Right ventricle myocardium inferior (tissue), 1 donor: ENCODE measurements at regions not wholly inside any gene's neighbourhood (a gene's known extent, or its start where the extent isn't known, plus 50 kb on each side); places are given as distances from the start of the nearest gene placed in this dataset.
"Not testable (repeated sequence)": the region's sequence is repeated elsewhere in the genome, so short reads cannot be mapped to it uniquely, and the experiment has no call there.

ENCODE experiments used
- ATAC-seq: fragments of 200-7000 bp; cut with Tn5 transposase; one replicate; pipeline ENCODE4 v1.9.1; 2020; ENCODE audit warnings: mild to moderate bottlenecking, moderate library complexity
- DNase-seq: peaks from one replicate; pipeline ENCODE4 v3.0.0; 2021; ENCODE audit errors: missing footprints
- intact Hi-C: fragments of 100-400 bp; cut with DNase I; formaldehyde crosslinking; loops from one replicate; pipeline ENCODE4 v1.11.0; 2022
- donor health status: DM: no; HTN: yes; CAD: no; lungs with severe emphysema.

DNA sequence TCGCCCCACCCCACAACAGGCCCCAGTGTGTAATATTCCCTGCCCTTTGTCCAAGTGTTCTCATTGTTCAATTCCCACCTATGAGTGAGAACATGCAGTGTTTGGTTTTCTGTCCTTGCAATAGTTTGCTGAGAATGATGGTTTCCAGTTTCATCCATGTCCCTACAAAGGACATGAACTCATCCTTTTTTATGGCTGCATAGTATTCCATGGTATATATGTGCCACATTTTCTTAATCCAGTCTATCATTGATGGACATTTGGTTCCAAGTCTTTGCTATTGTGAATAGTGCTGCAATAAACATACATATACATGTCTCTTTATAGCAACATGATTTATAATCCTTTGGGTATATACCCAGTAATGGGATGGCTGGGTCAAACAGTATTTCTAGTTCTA lies 132.7 kb downstream of the SNX10 start:
- DNase-seq, ATAC-seq, intact Hi-C loops: not testable (repeated sequence)

DNA sequence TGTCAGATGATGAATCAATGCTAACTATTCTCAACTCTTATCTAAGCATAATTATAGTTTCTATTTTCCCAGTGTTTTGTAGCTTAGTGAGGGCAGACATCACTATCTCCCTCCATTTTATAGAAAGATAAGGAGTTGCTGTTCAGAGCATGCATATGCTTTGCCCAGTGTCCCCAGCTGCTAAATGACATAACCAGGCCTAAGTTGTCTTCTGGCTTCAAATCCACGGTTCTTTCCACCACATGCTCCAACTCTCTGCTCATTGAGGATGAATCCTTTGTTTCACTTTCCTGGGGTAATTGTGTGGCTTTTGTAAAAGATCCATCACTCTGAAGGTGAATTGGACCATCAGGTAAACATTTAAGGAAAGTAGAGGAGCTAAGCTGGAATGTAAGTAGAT lies 134.0 kb downstream of the SNX10 start:
- DNase-seq (no peak), ATAC-seq (no peak)
- intact Hi-C loops = no loop called here

DNA sequence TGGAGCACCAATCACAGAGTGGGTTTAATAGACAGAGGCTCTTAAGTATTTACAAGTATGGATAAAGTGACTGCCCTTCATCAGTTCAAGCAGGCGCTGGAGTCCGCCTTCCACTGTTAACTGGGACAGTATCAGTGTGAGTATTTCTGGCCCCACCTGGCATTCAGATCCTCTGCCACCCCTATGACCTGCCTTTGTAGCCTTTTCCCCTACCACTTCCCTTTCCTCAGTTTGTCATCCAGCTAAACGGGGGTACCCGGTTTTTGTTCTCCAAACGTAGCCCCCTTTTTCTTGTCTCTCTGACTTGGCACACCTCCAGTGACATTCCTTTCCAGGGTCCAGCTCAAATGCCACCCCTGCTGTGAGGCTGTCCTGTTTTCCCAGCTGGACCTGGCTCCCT lies 134.4 kb downstream of the SNX10 start:
- no peak for DNase-seq
- intact Hi-C loops = no loop called here
- ATAC-seq = no peak

DNA sequence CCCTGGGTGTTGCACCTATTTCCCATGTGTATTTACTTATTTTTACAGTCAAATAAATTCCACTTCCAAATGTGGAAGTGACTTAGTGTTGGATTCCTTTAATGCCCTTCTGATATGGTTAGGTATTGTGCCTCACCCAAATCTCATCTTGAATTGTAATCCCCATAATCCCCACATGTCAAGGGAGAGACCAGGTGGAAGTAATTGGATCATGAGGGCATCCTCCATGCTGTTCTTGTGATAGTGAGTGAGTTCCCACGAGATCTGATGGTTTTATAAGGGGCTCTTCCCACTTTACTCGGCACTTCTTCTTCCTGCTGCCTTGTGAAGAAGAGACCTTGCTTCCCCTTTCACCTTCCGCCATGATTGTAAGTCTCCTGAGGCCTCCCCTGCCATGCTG lies 136.9 kb downstream of the SNX10 start:
- DNase-seq (no peak), ATAC-seq (no peak)
- intact Hi-C loops = no loop called here

DNA sequence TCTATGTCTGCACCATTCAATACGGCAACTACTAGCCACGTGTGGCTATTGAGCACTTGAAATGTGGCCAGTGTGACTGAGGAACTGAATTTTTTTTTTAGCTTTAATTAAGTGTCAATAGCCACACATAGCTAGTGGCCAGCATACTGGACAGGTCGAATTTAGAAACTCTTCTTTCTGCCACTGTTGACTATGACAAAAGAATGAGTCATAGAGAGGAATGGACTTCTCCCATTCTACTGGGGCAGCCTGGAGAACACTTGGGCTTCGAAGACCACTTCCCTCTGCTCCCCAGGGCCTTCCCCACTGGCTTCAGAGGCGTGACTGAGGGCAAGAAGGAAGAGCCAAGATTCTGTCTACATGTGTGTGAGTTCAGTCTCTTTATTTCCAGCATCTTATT lies 137.5 kb downstream of the SNX10 start:
- intact Hi-C loops = no loop called here
- no peak for ATAC-seq

DNA sequence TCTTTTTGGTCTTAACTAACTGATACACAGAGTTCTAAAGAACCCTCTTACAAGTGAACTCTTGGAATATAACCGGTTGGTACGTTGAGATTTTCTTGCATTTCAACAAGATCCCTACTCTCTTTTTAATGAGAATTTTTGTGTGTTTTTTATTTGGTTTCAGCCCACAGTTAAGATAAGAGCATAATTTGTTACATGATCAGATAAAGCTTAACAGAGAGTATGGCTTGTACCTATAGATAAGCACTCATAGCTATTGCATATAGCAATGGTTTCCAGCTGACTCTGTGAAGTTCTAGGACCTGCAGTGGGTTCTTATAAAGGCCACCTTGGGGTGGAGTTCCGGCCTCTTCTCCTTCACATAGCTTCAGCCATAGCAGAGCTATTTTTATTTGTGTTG lies 143.3 kb downstream of the SNX10 start:
- no peak for ATAC-seq
- DNase-seq = no peak
- intact Hi-C loops = no loop called here

More for the DNA sequence above, 137.5 kb downstream of the SNX10 start:
- DNase-seq = no peak

DNA sequence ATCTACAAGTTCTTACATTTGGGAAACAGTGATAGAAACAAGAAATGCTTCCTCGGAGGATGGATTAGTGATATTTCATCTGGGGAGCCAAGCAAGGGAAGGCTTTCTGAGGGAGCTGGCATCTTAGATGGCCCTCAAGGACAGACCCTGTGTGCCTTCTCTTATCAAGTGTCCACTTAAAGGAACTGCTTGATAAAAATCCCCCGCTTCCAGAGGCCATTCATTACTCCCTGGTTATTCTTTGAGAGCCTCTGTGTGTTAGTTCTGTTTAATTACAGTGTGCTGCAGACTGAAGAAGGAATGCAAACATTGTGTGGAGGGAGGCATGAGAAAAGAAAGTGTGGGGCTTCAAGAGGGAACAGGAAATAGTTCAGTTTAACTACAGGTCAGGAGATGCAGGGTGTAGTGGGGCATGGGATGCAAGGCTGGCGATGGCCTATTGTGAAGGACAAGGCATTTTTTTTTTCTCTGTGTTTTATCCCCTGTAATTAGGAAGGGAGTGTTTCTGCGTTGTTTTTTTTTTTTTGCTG lies 145.4 kb downstream of the SNX10 start:
- intact Hi-C loops = no loop called here
- ATAC-seq = no peak
- no peak for DNase-seq

DNA sequence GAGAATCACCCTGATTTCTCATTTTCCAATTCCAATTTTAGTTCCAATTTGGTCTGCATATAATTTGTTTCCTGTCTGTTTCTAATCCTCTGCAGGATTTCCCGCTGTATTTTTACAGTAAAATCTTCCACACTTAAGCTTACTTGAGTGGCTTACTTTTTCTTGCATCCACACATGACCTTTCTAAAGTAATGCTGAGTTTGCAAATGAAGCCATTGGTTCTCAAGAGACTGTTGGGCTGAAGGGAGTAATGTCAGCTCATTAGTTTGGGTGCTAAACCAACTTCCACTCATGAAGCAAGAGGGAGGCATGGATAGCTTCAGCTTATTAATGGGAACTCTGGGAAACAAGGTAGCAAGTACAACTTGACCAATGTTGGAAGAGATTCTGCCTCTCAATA lies 146.4 kb downstream of the SNX10 start:
- DNase-seq (no peak), ATAC-seq (no peak)
- intact Hi-C loops = no loop called here

DNA sequence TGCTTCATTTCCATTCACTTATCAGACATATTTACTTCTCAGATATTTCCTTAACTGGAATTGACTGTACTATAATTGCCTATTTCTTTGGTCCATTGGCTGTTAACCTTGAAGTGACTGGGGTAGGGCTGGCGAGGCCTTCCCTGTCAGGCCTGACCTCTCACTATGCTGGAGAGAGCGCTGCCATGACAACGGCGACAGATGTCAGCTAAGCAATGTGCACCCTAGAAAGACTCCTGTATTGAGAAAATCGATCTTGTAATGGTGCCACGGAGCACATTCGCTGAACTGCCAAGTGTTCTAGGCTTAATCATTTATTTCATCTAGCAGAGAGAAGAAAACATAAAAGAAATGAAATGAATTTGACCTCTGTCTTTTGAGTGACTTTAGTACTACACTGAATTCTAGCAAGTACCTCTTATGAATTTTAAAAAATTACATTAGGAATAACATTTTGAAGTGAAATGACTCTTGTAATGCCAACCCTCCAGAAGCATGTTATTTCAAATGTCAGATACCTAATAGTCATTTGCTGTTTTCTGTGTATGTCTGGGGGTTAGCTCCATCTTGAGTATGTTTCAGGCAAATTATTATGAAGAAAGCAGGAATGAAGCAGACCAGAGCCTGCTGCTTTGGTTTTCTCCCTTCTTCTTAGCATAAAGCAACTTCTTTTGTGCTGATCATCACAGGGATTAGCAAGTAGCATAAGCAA lies 148.0 kb downstream of the SNX10 start:
- DNase-seq = no peak
- ATAC-seq = no peak
- intact Hi-C loops = no loop called here

DNA sequence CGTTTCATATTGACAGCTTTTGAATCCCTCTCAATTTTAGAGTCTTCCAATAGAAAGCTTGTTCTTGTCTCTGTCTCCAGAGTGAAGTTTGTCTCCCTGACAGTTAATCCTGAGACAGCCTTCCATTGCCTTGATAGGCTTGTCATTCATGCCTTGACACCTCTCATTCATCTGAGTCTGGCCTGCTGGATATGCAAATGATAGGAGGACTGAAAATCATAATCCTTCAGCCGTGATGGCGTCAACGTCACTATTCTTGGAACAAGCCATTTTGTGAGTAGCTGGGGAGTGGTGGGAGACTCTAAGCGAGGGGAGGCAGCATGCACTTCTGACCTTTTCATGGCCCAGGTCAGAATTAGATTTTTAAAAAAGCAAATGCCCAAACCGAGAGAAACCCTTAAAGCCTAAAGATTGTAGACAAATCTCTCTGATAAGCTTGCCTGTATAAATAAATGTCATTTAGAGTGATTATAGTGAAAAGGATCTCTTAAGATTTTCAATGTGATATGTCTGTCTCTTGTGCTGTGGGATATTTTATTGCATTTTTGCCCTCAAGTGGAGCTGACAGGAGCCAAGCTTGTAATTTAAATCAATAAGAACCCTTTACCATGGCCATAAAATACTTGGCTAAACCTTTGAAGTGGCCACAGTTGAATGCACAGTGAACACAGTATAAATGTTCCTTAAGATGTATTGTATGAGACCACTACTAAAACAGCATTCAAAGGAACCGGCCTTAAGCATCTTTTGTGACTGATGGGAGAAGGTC lies 148.8 kb downstream of the SNX10 start:
- no peak for ATAC-seq
- no peak for DNase-seq
- intact Hi-C loops = no loop called here

DNA sequence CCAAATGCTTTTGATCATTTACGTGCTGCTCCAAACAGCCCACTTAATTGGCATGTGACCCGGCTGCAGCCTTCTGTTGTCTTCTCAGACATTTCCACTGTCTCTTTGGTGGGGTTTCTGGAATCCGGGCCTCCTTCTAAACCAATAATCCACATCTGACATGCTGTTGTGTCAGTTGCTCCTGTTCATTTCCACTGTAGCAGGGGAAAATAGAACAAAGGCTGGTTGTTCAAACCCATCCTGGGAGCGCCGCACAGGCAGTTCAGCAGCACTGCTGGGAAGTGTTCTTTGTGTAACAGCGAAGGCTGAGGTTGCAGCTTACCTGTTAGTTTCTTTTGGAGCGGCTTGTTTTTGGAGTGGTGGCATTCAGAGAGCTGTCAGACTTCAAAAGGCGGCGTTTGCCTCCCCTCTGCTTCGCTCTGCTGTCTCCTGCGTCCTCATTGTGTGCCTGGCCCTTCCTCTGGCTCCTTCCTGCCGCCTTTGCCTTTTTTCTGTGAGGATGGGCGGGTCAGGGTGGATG lies 149.4 kb downstream of the SNX10 start:
- no peak for DNase-seq
- ATAC-seq = no peak
- intact Hi-C loops = no loop called here

DNA sequence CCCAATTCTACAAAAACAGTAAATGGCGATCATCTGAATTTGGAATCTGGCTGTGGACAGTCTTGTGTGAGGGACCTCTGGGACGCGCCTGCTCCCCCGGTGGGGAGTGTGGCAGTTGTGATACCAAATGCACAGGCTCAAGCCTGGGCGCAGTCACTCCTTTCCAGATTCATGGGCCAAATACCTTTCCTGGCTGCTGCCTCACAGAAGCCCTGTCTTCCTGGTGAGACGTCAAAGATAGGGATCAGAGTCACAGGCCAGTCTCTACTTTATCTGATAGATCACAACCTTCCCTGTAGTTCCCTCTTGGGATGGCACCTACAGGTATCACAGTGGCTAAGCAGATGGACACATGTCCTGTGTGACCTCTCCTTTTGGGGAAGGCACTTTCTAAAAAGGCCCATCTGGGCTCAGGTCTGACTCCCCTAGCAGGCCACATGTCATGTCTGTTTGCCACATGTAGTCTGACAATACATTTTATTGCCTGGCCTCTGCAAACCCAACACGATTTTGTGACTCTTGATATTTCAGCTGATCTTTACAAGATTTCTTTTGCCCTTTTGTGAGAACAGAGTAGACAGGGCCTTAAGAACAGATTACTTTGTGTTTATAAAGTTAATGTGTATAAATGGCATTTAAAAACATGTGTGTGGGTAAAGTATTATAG lies 150.1 kb downstream of the SNX10 start:
- ATAC-seq (no peak), DNase-seq (no peak)
- intact Hi-C loops = no loop called here

DNA sequence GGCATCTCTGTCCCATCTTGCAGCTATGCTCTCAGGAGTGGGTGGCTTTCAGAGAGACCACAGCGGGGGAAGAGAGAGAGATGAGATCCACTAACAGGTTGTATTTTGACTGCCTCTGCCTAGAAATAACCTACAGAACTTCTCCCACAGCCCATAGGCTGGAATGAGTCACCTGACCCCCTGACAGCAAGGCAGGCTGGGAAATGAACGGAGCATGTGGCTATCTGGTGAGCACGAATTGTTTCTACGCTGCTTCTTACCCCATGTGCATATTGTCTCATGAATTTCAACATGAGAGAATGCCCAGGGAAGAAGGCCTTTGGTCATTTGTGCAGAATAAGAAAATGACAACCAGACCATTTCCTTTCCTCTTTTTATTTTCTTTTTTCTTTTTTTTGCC lies 151.3 kb downstream of the SNX10 start:
- ATAC-seq (no peak), DNase-seq (no peak)
- intact Hi-C loops = no loop called here

DNA sequence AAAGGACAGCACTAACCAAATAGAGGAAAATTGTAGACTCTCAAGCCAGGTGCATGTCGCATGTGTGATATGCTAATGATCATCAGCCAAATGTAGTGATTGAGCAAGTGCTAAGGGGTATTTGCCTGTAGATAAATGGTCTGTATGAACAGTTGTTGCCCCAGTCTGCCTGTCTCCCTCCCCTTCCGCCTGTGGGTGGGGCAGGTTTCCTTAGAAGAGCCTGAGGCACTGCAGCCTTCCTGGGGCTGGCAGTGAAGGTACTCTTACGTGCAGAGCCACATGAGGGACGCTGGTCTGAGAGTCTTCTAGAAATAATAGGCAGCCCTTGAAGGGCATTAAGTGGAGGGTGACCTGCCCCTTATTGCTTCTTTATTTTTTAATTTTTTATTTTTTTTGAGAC lies 152.1 kb downstream of the SNX10 start:
- intact Hi-C loops = no loop called here
- DNase-seq = no peak
- ATAC-seq = no peak

DNA sequence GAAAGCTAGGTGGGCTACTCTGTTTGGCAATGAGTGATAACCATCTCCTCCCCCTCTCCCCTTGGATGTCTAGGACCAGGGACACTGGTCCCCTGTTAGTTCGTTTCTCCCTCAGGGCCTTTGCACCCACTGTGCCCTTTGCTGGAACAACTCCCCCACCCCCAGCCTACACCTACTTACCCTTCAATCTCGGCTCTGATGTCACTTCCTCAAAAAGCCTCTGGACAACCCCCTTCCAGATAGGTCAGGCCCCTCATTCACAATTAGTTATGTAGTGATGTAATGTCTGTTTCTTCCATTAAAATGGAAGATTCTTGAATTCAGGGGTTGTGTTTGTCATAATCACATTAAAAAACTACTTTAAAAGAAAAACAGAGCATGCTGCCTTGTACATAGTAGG lies 152.9 kb downstream of the SNX10 start:
- intact Hi-C loops = no loop called here
- ATAC-seq (no peak), DNase-seq (no peak)

DNA sequence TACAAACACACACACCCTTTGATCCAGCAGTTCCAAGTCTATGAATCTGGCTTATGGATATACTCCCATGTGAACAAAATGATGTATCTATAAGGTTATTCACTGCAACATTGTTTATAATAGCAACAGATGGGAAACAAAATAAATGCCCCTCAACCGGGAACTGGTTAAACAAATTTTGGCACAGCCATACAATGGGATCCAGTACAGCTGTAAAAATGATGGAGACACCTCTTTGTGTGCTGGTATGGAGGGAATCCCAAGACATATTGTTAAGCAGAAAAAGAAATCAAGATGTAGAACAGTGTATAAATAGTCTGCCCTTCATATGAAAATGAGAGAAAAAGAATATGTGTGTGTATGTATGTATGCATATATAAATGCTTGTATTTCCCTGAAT lies 155.5 kb downstream of the SNX10 start:
- no peak for ATAC-seq
- intact Hi-C loops = no loop called here
- no peak for DNase-seq

DNA sequence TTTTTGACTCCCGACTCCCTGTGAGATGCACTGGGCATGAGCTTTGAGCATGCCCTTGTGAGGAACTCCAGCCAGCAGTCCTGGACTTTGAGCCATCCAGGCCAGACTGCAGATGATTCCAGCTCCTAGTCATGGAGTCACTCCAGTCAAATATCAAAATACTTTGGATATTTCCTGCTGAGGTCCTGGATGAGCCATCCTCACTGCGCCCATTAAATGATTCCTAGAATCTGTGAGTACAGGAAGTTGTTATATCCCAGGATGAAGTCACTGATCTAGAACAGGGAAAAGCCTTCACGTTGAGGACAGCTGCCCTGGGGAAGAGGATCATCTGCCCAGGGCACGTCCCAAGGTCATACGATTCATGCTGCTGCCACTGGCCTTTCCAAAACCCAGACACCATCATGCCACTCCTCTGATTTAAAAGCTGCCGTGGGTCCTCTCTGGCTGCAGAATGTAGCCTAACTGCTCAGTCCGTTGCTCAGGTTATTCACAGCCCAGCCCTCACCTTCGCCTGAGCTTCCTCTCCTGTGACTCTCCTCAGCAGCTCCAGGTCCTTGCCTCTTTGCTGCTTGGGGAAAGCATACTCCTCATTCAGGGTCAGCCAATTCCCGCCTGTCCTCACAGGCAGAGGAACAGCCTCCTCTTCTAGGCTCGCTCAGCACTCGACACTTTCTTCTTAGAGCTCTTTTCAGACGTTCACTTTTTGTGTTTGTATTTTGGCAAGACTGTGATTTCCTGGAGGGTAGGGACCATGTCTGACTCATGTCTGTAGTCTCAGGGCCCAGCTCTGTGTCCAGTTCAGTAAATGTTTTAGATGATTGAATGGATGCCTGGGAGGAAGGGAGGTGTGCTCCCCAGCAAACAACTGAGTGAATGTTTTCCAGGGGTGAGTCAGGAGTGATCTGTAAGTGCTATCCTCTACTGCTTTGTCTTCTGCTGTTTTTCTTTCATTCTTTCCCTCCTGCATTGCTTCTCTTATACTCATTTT lies 157.8 kb downstream of the SNX10 start:
- intact Hi-C loops = no loop called here
- no peak for ATAC-seq

DNA sequence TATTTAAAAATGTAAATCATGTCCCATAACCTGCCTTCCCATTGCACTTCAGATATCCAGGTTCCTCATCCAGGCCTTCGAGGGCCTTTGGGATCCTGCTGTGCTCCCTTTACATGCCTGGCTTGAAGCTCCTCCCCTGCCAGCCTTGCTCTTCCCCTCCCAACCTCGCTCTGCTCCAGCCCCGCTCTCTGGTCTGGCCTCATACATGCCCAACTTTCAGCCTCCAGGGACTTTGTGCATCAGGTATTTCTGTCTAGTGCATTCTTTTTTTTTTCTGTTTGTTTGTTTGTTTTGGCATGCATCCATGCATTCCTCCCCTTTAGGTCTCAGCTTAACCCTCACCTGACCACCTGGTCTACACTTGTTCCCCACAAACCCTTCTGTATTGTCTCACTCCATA lies 160.3 kb downstream of the SNX10 start:
- no peak for ATAC-seq
- intact Hi-C loops = no loop called here
- DNase-seq = no peak

More for the DNA sequence above, 157.8 kb downstream of the SNX10 start:
- no peak for DNase-seq

DNA sequence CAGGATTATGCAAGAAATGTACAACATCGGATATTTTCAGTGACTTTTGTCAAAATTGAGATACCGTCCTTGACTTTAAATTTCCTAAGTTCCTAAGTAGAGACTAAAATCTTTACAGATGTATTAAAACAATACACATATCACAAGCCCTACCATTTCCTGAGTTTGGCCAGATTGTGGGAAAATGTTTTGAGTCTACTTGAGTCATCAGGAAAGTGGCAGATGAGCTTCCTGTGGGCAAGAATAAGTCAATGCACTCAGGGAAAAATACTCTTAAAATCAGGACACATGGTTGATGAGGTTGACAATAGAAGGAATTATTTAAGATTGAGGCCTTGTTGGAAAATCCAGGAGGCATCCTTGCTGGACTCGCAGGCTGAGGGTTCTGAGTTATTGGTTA lies 162.5 kb downstream of the SNX10 start:
- DNase-seq (no peak), ATAC-seq (no peak)
- intact Hi-C loops = no loop called here
